GM23248 (cell line): ENCODE measurements at regions not wholly inside any gene's neighbourhood (a gene's known extent, or its start where the extent isn't known, plus 50 kb on each side); places are given as distances from the start of the nearest gene placed in this dataset.

Source experiments
- EZH2 ChIP-seq: fragments of 200-600 bp; sonication (generic); IDR thresholded peaks from 2 replicates; pipeline ENCODE4 v1.6.1; 2018; ENCODE audit warnings: antibody characterized with exemption, mild to moderate bottlenecking; ENCODE audit not compliant: insufficient read depth, poor library complexity, severe bottlenecking
- EZH2phosphoT487 ChIP-seq: fragments of 200-600 bp; sonication (generic); IDR thresholded peaks from 2 replicates; pipeline ENCODE4 v1.6.1; 2018; ENCODE audit warnings: antibody characterized with exemption, moderate library complexity, mild to moderate bottlenecking, low read depth; ENCODE audit not compliant: insufficient read depth

- TF ChIP-seq EZH2 (no peak), EZH2phosphoT487 (no peak)
These were observed 248.4 kb downstream of the GLI2 start for GRCh38 chr2:120984046-120984445.
